KOPT-K1 (cell line): ENCODE measurements at regions not wholly inside any gene's neighbourhood (a gene's known extent, or its start where the extent isn't known, plus 50 kb on each side); places are given as distances from the start of the nearest gene placed in this dataset.
"Not testable (repeated sequence)": the region's sequence is repeated elsewhere in the genome, so short reads cannot be mapped to it uniquely, and the experiment has no call there.

ENCODE experiments used
- H3K27ac ChIP-seq: fragments of 200-600 bp; sonication (generic); 2 replicates; pipeline ENCODE4 v1.5.1; 2016; ENCODE audit warnings: antibody characterized with exemption, mild to moderate bottlenecking, low read depth, low read length; ENCODE audit not compliant: poor library complexity, severe bottlenecking
- H3K36me3 ChIP-seq: fragments of 200-600 bp; sonication (generic); 2 replicates; pipeline ENCODE4 v1.5.1; 2017; ENCODE audit warnings: antibody characterized with exemption, mild to moderate bottlenecking, low read length, moderate library complexity; ENCODE audit not compliant: insufficient read depth
- H3K9me3 ChIP-seq: fragments of 200-600 bp; sonication (generic); 2 replicates; pipeline ENCODE4 v1.5.1; 2017; ENCODE audit warnings: antibody characterized with exemption, low read length, mild to moderate bottlenecking; ENCODE audit not compliant: insufficient read depth, poor library complexity, severe bottlenecking

DNA sequence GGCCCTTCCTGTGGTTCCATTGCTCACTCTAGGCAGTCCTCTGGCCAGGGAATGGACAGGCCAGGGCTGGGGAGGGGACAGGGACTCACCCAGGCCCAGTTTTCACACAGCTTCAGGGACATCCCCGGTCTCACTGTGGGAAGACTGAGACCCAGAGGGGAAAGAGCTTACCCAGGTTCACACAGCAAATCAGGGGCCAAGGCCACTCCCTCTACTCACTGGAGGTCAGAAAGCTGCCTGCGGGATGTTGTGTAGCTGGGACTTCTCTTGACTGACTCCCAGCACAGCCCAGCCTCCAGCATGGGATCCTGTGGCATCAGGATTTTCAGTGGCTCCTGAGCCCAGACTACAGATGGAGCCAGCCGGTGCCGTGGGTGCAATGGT is 122.3 kb upstream of the AKAP13 start:
- H3K36me3 ChIP-seq, H3K9me3 ChIP-seq: not testable (repeated sequence)

DNA sequence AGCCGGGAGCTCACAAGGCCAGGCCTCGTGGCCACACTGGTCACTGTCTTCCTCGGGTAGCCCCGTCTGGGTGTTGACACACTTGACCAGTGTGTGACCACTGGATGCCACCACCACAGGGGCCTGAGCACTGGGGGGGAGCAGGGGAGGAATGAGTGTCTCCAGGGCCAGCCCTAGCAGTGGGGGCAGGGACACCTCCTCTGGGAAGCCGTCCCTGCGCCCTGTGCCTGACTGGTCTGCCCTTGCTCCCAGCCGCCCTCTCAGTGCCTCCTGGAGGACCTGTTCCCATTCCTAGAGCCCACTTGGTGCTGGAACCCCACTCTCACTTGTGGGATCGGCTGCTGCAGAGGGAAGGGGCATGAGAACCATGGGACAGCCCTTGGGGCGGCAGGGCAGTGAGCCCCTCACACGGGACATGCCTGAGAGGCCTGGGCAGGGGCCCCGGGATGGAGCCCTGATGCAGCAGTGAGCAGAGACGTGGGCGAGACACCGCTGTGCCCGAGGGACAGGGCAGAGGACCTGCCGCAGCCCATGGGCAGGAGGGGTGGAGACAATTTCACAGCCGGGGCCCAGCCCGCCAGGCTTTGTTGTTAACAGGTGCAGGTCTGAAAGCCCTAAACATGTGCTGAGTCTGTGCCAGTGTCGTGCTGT is 121.7 kb upstream of the AKAP13 start:
- H3K27ac ChIP-seq, H3K9me3 ChIP-seq, H3K36me3 ChIP-seq: not testable (repeated sequence)

More for the DNA sequence above, 122.3 kb upstream of the AKAP13 start:
- H3K27ac ChIP-seq: peak overlapping the region; percentile 18

DNA sequence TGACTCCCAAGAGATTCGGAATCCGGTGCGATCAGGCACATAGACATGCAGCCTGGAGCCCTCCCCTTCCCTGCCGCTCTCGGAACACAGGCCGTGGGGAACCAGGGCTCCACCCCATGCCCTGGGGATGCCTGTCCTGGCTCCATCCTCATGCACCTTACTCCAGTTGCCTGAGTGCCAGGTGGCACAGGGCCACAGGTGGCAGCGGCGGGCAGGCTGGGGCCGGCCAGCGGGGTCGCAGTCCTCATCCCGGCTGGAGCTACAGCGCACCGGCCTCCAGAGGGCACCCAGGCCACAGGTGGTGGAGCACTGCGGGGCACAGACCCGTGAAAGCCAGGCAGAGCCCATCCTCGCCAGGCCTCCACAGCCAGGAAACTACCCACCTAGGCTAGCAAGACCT is 119.9 kb upstream of the AKAP13 start:
- H3K36me3 ChIP-seq, H3K9me3 ChIP-seq, H3K27ac ChIP-seq: not testable (repeated sequence)

DNA sequence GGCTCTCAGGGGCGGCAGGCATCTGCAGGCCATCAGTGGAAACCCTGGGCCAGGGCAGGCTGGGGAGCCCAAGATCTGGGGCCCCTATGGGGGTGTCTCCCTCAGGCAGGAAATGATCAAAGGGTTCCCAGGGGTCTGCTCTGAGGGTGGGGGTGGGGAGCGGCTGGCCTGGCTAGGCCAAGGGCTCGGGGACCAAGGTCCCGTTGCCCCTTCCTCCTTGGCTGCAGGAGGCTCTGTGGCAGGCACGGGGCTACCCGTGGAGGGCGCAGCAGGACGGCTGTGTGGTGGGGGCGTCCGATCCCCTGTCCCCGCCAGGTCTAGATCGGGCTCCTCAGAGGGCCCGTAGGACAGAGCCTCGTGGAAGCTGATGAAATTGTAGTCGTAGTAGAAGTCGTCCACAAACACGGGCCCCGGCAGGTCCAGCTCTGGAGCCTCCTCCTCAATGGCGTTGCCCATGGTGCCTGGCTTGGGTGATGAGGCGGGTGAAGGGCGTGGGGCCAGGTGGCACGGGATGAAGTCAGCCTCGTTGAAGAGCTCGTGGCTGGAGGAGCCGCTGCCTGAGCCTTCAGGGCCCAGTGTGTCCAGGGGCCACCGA is 117.8 kb upstream of the AKAP13 start:
- H3K27ac ChIP-seq, H3K9me3 ChIP-seq, H3K36me3 ChIP-seq: not testable (repeated sequence)

DNA sequence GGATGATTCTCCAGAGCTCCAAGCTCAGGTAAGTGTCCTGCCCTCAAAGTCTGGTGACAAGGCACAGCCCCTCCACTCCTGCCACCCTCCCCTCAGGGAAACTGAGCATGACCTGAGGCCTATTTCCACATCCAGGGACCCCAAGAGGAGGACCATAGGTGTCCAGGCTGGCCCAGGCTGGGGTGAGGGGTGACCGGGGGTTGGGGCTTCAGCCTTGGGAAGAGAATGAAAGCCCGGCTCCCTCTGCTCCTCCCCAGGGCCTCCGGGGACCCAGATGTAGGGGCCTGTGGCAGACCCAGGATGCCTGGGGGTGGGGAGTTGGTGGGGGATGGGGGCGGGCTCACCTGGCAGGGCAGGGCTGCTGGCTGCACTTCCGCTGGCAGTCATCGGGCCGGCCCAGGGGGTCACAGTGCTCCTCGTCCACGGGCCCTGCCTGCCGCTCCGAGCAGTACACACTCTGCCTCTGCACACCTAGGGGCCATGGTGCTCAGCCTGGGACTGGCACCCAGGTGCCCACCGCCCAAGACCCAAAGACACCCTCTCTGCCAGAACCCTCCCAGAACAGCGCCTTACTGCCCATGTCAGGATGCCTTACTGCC is 116.5 kb upstream of the AKAP13 start:
- H3K36me3 ChIP-seq, H3K9me3 ChIP-seq, H3K27ac ChIP-seq: not testable (repeated sequence)

DNA sequence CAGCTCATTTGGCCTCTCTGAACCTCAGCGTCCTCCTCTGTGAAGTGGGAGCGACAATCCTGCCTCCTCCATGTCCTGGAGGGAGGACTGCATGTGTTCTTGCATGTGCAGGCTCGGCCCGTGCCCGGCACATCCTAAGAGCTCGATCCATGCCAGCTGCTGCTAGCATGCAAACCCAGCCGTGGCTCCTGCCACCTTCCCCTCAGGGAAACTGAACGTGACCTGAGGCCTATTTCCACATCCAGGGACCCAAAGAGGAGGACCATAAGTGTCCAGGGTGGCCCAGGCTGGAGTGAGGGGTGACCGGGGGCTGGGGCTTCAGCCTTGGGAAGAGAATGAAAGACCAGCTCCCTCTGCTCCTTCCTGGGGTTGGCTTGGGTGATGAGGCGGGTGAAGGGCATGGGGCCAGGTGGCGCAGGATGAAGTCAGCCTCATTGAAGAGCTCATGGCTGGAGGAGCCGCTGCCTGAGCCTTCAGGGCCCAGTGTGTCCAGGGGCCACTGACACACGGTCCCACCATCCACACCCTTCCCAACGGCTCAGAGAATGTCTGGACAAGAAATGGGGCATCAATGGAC is 115.7 kb upstream of the AKAP13 start:
- H3K36me3 ChIP-seq, H3K27ac ChIP-seq, H3K9me3 ChIP-seq: not testable (repeated sequence)

DNA sequence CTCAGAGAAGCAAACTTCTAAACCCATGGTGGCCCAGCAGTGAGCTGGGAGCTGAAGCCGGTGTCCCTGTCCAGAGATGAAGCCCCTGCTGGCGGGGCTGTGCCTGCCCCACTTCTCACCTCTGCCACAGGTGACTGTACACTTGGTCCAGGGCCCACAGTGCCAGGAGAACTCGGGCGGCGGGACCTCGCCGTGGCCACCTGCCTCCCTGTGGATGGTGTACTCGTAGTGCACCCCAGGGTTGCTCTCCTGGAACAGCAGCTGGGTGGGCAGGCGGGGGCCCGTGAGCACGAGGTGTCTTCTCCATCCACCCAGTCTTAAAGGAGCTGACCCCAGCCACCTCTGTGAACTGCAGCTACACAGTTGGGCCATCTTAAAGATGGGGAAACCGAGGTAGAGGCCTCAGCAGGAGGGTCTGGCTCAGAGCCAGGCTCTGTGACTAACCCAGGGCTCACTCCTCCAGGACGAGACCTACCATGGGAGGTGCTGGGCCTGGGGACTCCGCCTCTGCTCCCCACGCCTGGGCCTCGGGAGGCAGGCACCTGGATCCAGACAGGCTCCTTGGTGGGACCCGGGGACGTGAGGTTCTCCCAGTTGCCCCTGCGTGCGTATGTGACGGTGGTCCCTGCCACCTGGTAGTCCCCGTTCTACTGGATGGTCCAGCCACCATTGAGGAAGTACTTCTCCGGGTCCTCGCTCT is 113.1 kb upstream of the AKAP13 start:
- H3K36me3 ChIP-seq, H3K9me3 ChIP-seq, H3K27ac ChIP-seq: not testable (repeated sequence)

DNA sequence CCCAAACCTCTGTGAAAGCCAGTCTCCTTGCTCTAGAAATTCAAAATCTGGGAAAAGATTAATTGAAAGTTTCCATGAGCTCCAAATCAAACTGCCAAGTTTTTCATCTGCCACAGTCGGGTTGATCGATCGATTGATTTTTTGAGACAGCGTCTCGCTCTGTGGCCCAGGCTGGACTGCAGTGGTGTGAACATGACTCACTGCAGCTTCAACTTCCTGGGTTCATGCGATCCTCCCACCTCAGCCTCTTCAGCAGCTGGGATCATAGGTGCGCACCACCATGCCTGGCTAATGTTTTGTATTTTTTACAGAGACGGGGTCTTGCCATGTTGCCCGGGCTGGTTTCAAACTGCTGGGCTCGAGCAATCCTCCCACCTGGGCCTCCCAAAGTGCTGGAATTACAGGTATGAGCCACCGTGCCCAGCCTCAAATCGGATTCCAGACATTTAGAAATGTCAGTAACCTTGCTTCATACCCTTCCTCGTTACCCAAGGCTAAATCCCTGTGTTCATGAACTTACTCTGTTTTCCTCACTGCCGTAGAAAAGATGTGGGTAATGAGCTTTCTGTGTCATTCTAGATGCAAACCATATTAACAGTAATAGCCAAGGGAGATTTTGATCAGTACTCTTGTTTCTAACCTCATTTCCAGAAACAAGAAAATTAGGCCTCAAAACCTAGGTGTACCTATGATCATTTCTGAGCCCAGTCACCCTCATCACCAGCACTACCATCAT is 105.9 kb upstream of the AKAP13 start:
- H3K36me3 ChIP-seq: no peaks in the 10 kb centered on the region
- no peak overlapping the region for H3K27ac ChIP-seq
- H3K9me3 ChIP-seq: no peaks in the 10 kb centered on the region

DNA sequence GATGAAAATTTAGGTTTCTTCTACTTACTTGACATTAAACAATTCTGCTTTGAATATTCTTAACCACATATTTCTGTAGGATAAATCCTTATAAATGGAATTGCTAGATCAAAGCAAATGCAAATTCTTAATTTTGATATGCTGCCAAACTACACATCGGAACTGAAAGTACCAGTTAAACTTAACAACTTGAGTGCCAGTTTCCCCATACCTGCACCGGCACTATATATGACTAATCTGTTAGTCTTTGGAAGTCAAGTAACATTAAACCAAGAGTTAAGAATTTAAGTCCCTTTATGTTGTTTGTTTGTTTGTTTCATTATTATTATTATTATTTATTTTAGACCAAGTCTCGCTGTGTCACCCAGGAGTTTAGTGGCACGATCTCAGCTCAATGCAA is 103.9 kb upstream of the AKAP13 start:
- no peaks in the 10 kb centered on the region for H3K36me3 ChIP-seq
- no peaks in the 10 kb centered on the region for H3K9me3 ChIP-seq
- no peak overlapping the region for H3K27ac ChIP-seq

DNA sequence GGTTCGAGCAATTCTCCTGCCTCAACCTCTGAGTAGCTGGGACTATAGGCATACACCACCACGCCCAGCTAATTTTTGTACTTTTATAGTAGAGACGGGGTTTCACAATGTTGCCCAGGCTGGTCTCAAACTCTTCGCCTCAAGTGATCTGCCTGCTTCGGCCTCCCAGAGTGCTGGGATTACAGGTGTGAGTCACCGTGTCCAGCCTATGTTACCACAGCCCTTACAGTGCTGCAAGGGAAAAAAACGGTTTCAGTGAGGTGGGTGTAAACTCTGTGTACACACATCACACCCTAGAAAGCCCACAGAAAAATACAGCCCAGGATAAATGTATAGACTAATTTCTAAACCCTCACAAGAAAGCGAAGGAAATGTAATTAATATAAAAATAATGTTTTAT is 103.5 kb upstream of the AKAP13 start:
- Histone ChIP-seq H3K27ac (no peak overlapping the region), H3K36me3 (no peaks in the 10 kb centered on the region), H3K9me3 (no peaks in the 10 kb centered on the region)

DNA sequence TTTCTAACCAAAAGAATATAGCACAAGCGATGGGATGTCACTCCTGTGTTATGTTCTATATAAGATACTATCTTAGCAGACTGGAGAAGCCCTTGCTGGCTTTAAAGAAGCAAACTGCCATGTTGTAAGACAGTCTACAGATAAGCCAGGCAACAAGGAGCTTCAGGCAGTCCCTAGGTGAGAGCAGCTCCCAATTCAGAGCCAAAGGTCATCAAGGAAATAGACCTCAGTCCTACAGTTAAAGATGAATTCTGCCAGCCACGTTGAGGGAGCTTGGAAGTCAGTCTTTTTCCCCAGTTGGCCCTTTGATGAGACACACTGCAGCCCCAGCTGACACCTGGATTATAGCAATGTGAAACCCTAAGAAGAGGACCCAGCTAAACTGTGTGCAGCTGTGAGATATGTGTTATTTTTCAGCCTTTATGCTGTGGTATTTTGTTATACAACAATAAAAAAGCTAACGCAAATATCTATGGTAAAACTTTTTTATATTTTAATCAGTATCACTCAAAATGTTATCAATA is 102.5 kb upstream of the AKAP13 start:
- Histone ChIP-seq H3K36me3 (no peaks in the 10 kb centered on the region), H3K27ac (no peak overlapping the region), H3K9me3 (no peaks in the 10 kb centered on the region)

DNA sequence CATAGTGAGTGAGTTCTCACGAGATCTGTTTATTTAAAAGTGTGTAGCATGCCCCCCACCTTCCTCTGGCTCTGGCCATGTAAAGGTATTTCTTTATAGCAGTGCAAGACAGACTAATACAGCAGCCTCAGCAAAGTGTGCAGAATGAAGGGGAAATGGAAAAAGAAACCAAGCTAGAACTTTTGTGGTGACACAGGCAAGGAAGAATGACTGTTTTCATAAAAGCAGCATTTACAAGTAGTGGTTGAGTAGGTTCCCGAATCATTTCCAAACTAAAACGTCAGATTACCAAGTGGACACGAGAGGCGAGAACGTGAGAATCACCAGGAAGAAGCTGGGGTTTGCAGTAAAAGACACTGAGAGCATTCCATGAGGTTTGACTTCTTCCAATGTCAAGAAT is 100.2 kb upstream of the AKAP13 start:
- H3K9me3 ChIP-seq: no peaks in the 10 kb centered on the region
- H3K27ac ChIP-seq: no peak overlapping the region
- H3K36me3 ChIP-seq: no peaks in the 10 kb centered on the region

DNA sequence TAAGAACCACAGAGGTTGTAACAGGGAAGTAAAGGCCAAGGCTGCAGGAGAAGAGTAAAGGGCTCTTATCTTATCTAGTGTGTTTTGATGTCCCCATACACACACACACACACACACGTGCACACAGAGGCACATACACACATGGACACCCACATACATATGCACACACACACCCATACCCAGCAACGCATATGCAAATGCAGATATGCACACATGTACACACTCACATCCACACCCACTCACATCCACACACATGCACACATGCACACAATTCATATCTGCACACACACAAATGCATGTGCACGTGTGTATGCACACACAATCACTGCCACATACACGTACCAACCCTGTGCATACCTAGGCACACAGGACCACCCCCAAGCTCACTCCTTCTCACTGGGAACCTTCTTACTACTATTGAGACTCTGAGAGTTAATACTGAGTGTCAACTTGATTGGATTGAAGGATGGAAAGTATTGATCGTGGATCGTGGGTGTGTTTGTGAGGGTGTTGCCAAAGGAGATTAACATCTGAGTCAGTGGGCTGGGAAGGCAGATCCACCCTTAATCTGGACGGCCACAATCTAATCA is 99.0 kb upstream of the AKAP13 start:
- Histone ChIP-seq H3K36me3 (no peaks in the 10 kb centered on the region), H3K9me3 (no peaks in the 10 kb centered on the region), H3K27ac (no peak overlapping the region)

DNA sequence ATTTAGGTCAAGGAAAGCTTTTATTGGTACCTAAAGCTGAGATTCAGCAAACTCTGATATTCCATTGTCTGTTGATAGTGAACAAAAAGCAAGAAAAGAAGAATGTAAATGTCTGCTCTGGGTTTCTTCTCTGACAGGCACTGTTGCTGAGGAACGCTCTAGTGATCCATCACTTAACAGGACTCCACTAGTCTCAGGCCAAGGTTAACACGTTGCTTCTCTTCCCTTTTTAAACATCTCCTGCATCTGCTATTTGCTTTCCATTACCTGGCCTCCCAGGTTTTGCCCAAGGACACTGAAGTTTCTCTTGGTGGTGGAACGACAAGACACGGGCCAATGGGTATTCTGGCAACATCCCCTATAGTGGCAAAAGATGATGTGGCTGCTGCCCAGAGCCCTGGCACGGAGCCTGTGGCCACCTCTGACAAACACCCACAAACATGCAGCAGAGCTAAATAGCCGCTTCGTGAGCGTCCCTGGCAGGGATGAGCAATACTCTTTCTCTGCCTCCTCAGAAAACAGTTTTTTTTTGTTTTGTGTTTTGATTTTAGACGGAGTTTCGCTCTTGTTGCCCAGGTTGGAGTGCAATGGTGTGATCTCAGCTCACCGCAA is 97.8 kb upstream of the AKAP13 start:
- Histone ChIP-seq H3K36me3 (no peaks in the 10 kb centered on the region), H3K9me3 (no peaks in the 10 kb centered on the region), H3K27ac (no peak overlapping the region)
